ENCODE measurements at regions not wholly inside any gene's neighbourhood (a gene's known extent, or its start where the extent isn't known, plus 50 kb on each side); places are given as distances from the start of the nearest gene placed in this dataset.

DNA sequence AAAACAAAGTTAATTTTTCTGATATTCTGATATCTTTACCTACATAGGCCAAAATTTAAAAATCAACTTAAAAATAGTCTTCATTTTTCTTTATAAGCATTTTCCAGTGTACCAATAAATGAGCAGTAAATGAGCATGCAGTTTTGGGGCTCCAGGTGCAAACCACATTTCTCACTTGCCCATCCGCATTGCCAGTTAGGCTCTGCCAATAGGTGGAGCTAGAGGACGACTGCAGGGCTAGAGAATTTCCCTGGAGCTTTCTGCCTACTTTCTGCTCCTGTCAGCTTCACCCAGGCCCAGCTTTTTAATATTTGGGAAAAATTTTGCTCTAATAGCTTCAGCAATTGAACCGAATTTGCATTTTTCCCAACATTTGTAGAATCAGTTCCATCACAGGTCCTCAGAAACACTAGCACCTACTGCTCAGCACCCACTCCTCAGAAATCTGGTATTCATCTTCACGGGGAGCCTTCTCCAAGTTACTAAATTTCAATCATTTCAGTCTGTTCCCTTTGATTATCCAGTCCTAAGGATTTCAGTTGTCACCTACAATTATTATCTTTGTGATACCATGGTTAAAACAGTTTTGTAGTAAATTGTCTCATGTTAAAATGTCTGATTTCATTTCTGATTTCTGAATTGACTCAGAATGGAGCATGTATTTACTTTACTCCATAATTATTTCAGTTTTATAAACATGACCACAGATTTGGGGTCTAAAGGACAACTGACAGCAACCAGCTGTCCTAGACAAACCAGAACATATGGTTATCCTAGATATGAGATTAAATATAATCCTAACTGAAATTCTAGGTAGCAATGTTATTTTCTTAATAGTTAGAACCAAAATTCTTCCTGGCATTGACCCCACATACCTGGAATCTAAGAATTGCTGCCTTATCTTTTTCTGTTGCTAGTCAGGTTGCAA is 104.6 kb upstream of the FAM174A start:
- ATAC-seq (ENCODE audit: insufficient read depth, low FRiP score) (no peak), DNase-seq (peak; percentile 46 to 73 (median 69))
- H3K36me3 ChIP-seq (ENCODE audit: control insufficient read depth in 4 of 4, insufficient read depth in 4 of 4, low read length in 4 of 4): no peaks in the 10 kb centered on the region
- 34 to 41% methylated on average over 4 of the region's 4 CpGs for WGBS, 2 donors
- peaks cover 0 to 11% (median 0%) of the 10 kb centered on the region in 5 donors for H3K4me1 ChIP-seq (ENCODE audit: control insufficient read depth in 5 of 5, insufficient read depth in 5 of 5, low read length in 5 of 5)
- no peak overlapping the region for H3K9ac ChIP-seq (ENCODE audit: insufficient read depth in 1 of 2, low read length in 2 of 2)
- no peak overlapping the region for H3K27ac ChIP-seq (ENCODE audit: low read depth in 1 of 2, low read length in 1 of 2)
- TF ChIP-seq, protein P1, sequence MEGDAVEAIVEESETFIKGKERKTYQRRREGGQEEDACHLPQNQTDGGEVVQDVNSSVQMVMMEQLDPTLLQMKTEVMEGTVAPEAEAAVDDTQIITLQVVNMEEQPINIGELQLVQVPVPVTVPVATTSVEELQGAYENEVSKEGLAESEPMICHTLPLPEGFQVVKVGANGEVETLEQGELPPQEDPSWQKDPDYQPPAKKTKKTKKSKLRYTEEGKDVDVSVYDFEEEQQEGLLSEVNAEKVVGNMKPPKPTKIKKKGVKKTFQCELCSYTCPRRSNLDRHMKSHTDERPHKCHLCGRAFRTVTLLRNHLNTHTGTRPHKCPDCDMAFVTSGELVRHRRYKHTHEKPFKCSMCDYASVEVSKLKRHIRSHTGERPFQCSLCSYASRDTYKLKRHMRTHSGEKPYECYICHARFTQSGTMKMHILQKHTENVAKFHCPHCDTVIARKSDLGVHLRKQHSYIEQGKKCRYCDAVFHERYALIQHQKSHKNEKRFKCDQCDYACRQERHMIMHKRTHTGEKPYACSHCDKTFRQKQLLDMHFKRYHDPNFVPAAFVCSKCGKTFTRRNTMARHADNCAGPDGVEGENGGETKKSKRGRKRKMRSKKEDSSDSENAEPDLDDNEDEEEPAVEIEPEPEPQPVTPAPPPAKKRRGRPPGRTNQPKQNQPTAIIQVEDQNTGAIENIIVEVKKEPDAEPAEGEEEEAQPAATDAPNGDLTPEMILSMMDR (IDR thresholded peaks at IDR 0.05; ENCODE audit: control extremely low read depth, extremely low read depth): peak; percentile 53
- no peak overlapping the region for H3K4me3 ChIP-seq
- no peaks in the 10 kb centered on the region for H3K27me3 ChIP-seq (ENCODE audit: control insufficient read depth in 3 of 3, insufficient read depth in 3 of 3, low read length in 2 of 3)
- peaks cover 0 to 3% (median under 1%) of the 10 kb centered on the region in 4 donors for H3K9me3 ChIP-seq (ENCODE audit: control insufficient read depth in 4 of 4, insufficient read depth in 3 of 4, low read length in 3 of 4)

DNA sequence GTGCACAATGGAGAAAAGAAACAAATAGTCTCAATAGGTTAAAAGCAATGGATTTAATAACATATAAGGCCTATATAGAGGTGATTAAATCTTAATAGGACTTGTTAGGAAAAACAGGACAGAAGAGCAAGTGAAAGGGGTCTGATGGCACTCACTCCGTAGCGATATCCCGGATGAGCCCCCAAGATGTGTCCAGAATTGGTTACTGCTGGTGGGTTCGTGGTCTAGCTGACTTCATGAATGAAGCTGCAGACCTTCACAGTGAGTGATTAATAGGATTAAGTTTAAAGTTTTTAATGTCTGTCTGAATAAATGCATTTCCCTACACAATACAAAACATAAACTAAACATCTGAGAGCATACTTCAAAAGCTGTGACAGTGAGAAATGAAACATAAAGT is 110.4 kb upstream of the FAM174A start:
- DNase-seq: no peak
- WGBS, 2 donors: 95 to 97% methylated on average over 4 of the region's 4 CpGs
- H3K4me1 ChIP-seq (ENCODE audit: control insufficient read depth in 5 of 5, insufficient read depth in 5 of 5, low read length in 5 of 5): no peaks in the 10 kb centered on the region
- TF ChIP-seq, protein P1 (IDR thresholded peaks at IDR 0.05; ENCODE audit: control extremely low read depth, extremely low read depth): no peak
- no peak overlapping the region for H3K27ac ChIP-seq (ENCODE audit: low read depth in 1 of 2, low read length in 1 of 2)
- H3K9ac ChIP-seq (ENCODE audit: insufficient read depth in 1 of 2, low read length in 2 of 2): no peak overlapping the region
- no peaks in the 10 kb centered on the region for H3K27me3 ChIP-seq (ENCODE audit: control insufficient read depth in 3 of 3, insufficient read depth in 3 of 3, low read length in 2 of 3)
- no peak for ATAC-seq (ENCODE audit: insufficient read depth, low FRiP score)
- peaks cover 0 to 5% (median 0%) of the 10 kb centered on the region in 4 donors for H3K36me3 ChIP-seq (ENCODE audit: control insufficient read depth in 4 of 4, insufficient read depth in 4 of 4, low read length in 4 of 4)
- peaks cover 0 to 18% (median 6%) of the 10 kb centered on the region in 4 donors for H3K9me3 ChIP-seq (ENCODE audit: control insufficient read depth in 4 of 4, insufficient read depth in 3 of 4, low read length in 3 of 4)
- H3K4me3 ChIP-seq: no peak overlapping the region

DNA sequence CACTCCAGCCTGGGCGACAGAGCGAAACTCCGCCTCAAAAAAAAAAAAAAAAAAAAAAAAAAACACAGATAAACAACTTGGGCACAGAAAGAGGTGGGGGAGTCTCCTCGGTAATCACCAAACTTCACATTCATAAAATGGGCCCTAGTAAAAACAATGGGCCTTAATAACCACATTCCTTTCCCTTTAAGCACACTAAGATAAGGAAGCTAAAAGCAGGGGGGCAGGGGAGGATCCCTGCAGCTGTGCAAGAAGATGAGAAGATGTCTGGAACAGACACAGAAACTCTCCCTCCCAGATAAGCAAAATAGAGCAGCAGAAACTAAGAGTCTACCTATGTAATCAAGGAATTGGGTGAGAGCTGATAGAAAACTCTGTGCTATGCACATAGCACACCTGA is 111.2 kb upstream of the FAM174A start:
- Histone ChIP-seq H3K4me1 (ENCODE audit: control insufficient read depth in 5 of 5, insufficient read depth in 5 of 5, low read length in 5 of 5) (no peaks in the 10 kb centered on the region), H3K27me3 (ENCODE audit: control insufficient read depth in 3 of 3, insufficient read depth in 3 of 3, low read length in 2 of 3) (no peaks in the 10 kb centered on the region), H3K4me3 (no peak overlapping the region), H3K27ac (ENCODE audit: low read depth in 1 of 2, low read length in 1 of 2) (no peak overlapping the region), H3K36me3 (ENCODE audit: control insufficient read depth in 4 of 4, insufficient read depth in 4 of 4, low read length in 4 of 4) (peaks cover 0 to 5% (median 0%) of the 10 kb centered on the region in 4 donors), H3K9me3 (ENCODE audit: control insufficient read depth in 4 of 4, insufficient read depth in 3 of 4, low read length in 3 of 4) (peaks cover 0 to 18% (median 6%) of the 10 kb centered on the region in 4 donors), H3K9ac (ENCODE audit: insufficient read depth in 1 of 2, low read length in 2 of 2) (no peak overlapping the region)
- ATAC-seq (ENCODE audit: insufficient read depth, low FRiP score) (no peak), DNase-seq (no peak)
- WGBS, 2 donors: 76 to 100% methylated on average over 1 of the region's 4 CpGs
- TF ChIP-seq, protein P1 (IDR thresholded peaks at IDR 0.05; ENCODE audit: control extremely low read depth, extremely low read depth): no peak

All from lung (tissue), 11 donors.